ENCODE measurements at regions not wholly inside any gene's neighbourhood (a gene's known extent, or its start where the extent isn't known, plus 50 kb on each side); places are given as distances from the start of the nearest gene placed in this dataset.
A peak's percentile ranks its signal among the peaks of the same experiment; 100 is the strongest.

DNA sequence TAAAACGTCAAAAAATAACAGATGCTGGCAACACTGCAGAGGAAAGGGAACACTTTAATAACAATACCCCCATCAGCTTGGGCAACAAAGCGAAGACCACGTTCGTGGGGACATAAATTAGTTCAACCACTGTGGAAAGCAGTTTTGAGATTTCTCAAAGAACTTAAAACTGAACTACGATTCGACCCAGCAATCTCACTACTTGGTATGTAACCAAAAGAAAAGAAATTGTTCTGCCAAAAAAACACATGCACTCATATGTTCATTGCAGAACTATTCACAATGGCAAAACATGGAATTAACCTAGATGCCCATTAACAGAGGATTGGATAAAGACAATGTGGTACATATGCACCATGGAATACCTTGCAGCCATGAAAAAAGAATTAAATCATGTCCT lies 81.2 kb upstream of the RAP1B start:
- Histone ChIP-seq H3K36me3 (ENCODE audit: control insufficient read depth, insufficient read depth, low read length) (no peaks in the 10 kb centered on the region), H3K4me3 (ENCODE audit: low read depth, low read length) (no peak overlapping the region), H3K27me3 (ENCODE audit: control insufficient read depth, insufficient read depth, low read length) (no peaks in the 10 kb centered on the region)
- CTCF ChIA-PET = interaction anchor here (0.6 kb wide), 1 partner anchor 213 kb away, joined by 3 read pairs; no protein-coding TSS in a partner anchor
- POLR2A ChIA-PET = no interaction called here
- DNase-seq (ENCODE audit: low read depth) = no peak
- no peak for TF ChIP-seq CTCF (IDR thresholded peaks at IDR 0.05; ENCODE audit: insufficient read depth, low read depth, low read length)

GRCh38 chr12:68529869-68530268 lies 80.8 kb upstream of the RAP1B start:
- POLR2A ChIA-PET = no interaction called here
- DNase-seq (ENCODE audit: low read depth) = no peak
- no peaks in the 10 kb centered on the region for H3K27me3 ChIP-seq (ENCODE audit: control insufficient read depth, insufficient read depth, low read length)
- no peak for TF ChIP-seq CTCF (IDR thresholded peaks at IDR 0.05; ENCODE audit: insufficient read depth, low read depth, low read length)
- H3K36me3 ChIP-seq (ENCODE audit: control insufficient read depth, insufficient read depth, low read length) = no peaks in the 10 kb centered on the region
- H3K4me3 ChIP-seq (ENCODE audit: low read depth, low read length) = no peak overlapping the region
- CTCF ChIA-PET = interaction anchor here (0.6 kb wide), 1 partner anchor 213 kb away, joined by 3 read pairs; no protein-coding TSS in a partner anchor

DNA sequence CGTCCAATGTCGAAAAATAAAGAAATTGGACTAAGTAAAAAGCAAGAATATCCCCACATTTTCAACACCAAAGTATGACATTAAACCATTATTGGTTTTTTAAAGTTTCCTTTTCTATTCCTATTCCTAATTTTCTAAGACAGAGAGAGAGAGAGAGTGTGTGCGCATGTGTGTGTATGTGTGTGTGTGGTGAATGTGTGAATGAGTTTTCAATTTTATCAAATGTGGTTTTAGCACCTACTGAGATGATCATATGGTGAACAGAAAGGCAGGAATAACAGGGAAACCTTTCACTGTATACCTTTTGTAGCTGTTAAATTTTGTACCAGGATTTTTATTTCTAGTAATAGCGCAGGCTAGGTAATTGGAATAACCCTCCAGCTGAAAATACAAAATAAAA lies 80.4 kb upstream of the RAP1B start:
- POLR2A ChIA-PET = no interaction called here
- no peak for TF ChIP-seq CTCF (IDR thresholded peaks at IDR 0.05; ENCODE audit: insufficient read depth, low read depth, low read length)
- H3K4me3 ChIP-seq (ENCODE audit: low read depth, low read length) = no peak overlapping the region
- H3K36me3 ChIP-seq (ENCODE audit: control insufficient read depth, insufficient read depth, low read length) = no peaks in the 10 kb centered on the region
- CTCF ChIA-PET = no interaction called here
- no peak for DNase-seq (ENCODE audit: low read depth)
- H3K27me3 ChIP-seq (ENCODE audit: control insufficient read depth, insufficient read depth, low read length) = no peaks in the 10 kb centered on the region

DNA sequence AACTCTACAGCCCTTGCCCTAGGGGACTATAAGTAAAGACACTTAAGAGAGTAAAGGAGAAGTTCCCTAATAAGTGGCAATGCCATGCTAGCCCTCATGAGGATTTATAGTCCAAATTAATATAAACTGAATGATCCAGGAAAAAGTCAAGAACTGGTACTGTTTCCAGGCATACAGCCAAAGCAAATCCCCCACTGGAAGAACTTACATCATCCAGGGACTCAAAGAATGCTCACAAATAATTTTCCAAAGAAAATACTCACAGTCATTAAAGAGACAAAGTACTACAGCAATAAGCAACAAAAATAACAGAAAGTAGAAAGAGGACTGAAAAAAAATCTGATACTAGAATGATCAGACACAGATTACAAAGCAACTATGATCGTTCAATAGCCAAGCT lies 79.7 kb upstream of the RAP1B start:
- no peaks in the 10 kb centered on the region for H3K36me3 ChIP-seq (ENCODE audit: control insufficient read depth, insufficient read depth, low read length)

DNA sequence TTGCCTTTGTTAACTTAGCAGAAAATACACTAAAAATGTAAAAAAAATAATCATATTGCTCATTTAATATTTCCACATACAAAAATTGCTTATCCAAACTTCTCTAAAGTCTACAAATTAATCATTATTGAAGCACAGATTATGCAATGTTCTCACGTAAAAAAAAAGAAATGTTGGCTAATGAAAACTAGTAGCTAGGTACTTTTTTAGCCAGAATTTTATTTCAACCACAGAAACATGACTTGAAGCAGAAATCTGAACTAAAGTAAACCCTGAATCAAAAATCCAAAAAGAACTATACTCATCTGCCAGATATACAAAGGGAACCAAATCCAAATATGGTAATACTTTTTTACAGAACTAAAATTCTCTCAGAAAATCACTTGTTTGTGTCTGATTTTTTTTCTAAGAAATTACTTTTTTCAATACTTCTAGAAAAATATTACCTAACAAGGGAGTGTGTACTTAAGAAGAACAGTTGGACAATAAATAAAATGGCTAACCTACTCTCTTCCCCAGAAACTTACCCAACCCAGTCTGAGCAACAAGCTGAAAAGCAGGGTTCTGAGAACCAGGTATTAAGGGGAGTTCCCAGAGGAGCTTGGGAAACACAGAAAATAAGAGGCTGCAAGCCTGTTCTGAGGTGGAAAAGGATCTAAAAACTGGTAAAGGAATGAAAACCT lies 78.4 kb upstream of the RAP1B start:
- no peak for DNase-seq (ENCODE audit: low read depth)
- no peaks in the 10 kb centered on the region for H3K36me3 ChIP-seq (ENCODE audit: control insufficient read depth, insufficient read depth, low read length)
- TF ChIP-seq CTCF (IDR thresholded peaks at IDR 0.05; ENCODE audit: insufficient read depth, low read depth, low read length) = no peak
- ChIA-PET CTCF (no interaction called here), POLR2A (no interaction called here)
- no peak overlapping the region for H3K4me3 ChIP-seq (ENCODE audit: low read depth, low read length)
- H3K27me3 ChIP-seq (ENCODE audit: control insufficient read depth, insufficient read depth, low read length) = no peaks in the 10 kb centered on the region

More for the DNA sequence above, 79.7 kb upstream of the RAP1B start:
- ChIA-PET CTCF (no interaction called here), POLR2A (no interaction called here)
- no peak for TF ChIP-seq CTCF (IDR thresholded peaks at IDR 0.05; ENCODE audit: insufficient read depth, low read depth, low read length)
- Histone ChIP-seq H3K4me3 (ENCODE audit: low read depth, low read length) (no peak overlapping the region), H3K27me3 (ENCODE audit: control insufficient read depth, insufficient read depth, low read length) (no peaks in the 10 kb centered on the region)
- DNase-seq (ENCODE audit: low read depth) = peak; percentile 62
